Neural cell (in vitro differentiated cells): ENCODE measurements at regions not wholly inside any gene's neighbourhood (a gene's known extent, or its start where the extent isn't known, plus 50 kb on each side); places are given as distances from the start of the nearest gene placed in this dataset.
"Not testable (repeated sequence)": the region's sequence is repeated elsewhere in the genome, so short reads cannot be mapped to it uniquely, and the experiment has no call there.

Experiments
- H2AFZ ChIP-seq: fragments of 200-600, 300-800 bp; sonication (generic), shearing (Covaris generic); 2 replicates; pipeline ENCODE4 v1.6.0; 2014; ENCODE audit warnings: low read depth, mild to moderate bottlenecking, antibody characterized with exemption, low read length, moderate library complexity
- H3F3A ChIP-seq: fragments of 200-600 bp; shearing (Covaris generic); 2 replicates; pipeline ENCODE4 v1.6.1; 2016; ENCODE audit warnings: mild to moderate bottlenecking, moderate library complexity, mixed read lengths, antibody characterized with exemption, low read length; ENCODE audit not compliant: insufficient read depth, poor library complexity, severe bottlenecking
- H3K27ac ChIP-seq: fragments of 200-600, 300-800 bp; sonication (generic), shearing (Covaris generic); 2 replicates; pipeline ENCODE4 v1.5.1; 2014; ENCODE audit warnings: mild to moderate bottlenecking, low read length, moderate library complexity
- H3K27me3 ChIP-seq: fragments of 300-800, 200-600 bp; sonication (generic), shearing (Covaris generic); 2 replicates; pipeline ENCODE4 v1.6.0; 2014; ENCODE audit warnings: mild to moderate bottlenecking, low read depth, low read length, moderate library complexity; ENCODE audit not compliant: insufficient read depth
- H3K36me3 ChIP-seq: fragments of 300-800, 200-600 bp; sonication (generic), shearing (Covaris generic); 2 replicates; pipeline ENCODE4 v1.5.1; 2014; ENCODE audit warnings: mild to moderate bottlenecking, antibody characterized with exemption, low read length, moderate library complexity; ENCODE audit not compliant: insufficient read depth
- H3K4me2 ChIP-seq: fragments of 300-800, 200-600 bp; sonication (generic), shearing (Covaris generic); 2 replicates; pipeline ENCODE4 v1.6.0; 2014; ENCODE audit warnings: mild to moderate bottlenecking, low read length
- H3K4me3 ChIP-seq: fragments of 300-800, 200-600 bp; sonication (generic), shearing (Covaris generic); 2 replicates; pipeline ENCODE4 v1.5.1; 2014; ENCODE audit warnings: mild to moderate bottlenecking, low read length, moderate library complexity
- H3K79me2 ChIP-seq: fragments of 200-600 bp; shearing (Covaris generic); replicated peaks from 2 replicates; pipeline ENCODE4 v1.6.0; 2014; ENCODE audit warnings: mild to moderate bottlenecking, low read length, moderate library complexity; ENCODE audit not compliant: insufficient read depth
- H3K9ac ChIP-seq: fragments of 300-800, 200-600 bp; sonication (generic), shearing (Covaris generic); 2 replicates; pipeline ENCODE4 v1.6.1; 2016; ENCODE audit warnings: mild to moderate bottlenecking, low read length, mixed read lengths
- H3K9me2 ChIP-seq: fragments of 200-600 bp; shearing (Covaris generic); 2 replicates; pipeline ENCODE4 v1.6.1; 2016; ENCODE audit warnings: mild to moderate bottlenecking, low read length, mixed read lengths; ENCODE audit not compliant: insufficient read depth
- H3K9me3 ChIP-seq: fragments of 200-600, 300-800 bp; sonication (generic), shearing (Covaris generic); 2 replicates; pipeline ENCODE4 v1.6.1; 2016; ENCODE audit warnings: mild to moderate bottlenecking, mixed run types, low read length, moderate library complexity, mixed read lengths
- H4K20me1 ChIP-seq: fragments of 200-600 bp; shearing (Covaris generic); 2 replicates; pipeline ENCODE4 v1.6.1; 2016; ENCODE audit warnings: mild to moderate bottlenecking, mixed run types; ENCODE audit not compliant: insufficient read depth
- EP300 ChIP-seq: fragments of 450-650 bp; conservative IDR thresholded peaks from 2 replicates; pipeline ENCODE4 v1.6.1; 2014; ENCODE audit warnings: antibody characterized with exemption, mild to moderate bottlenecking, moderate library complexity; ENCODE audit not compliant: poor library complexity, severe bottlenecking
- EZH2 ChIP-seq: fragments of 200-600, 300-800 bp; shearing (Covaris generic), sonication (generic); IDR thresholded peaks from 2 replicates; pipeline ENCODE4 v1.6.1; 2014; ENCODE audit warnings: antibody characterized with exemption, low read length, borderline replicate concordance, mild to moderate bottlenecking; ENCODE audit not compliant: insufficient read depth, poor library complexity, severe bottlenecking
- MXI1 ChIP-seq: fragments of 450-650 bp; conservative IDR thresholded peaks from 2 replicates; pipeline ENCODE4 v1.6.1; 2014; ENCODE audit warnings: antibody characterized with exemption, mild to moderate bottlenecking; ENCODE audit not compliant: poor library complexity, severe bottlenecking
- POLR2AphosphoS5 ChIP-seq: IDR thresholded peaks from 2 replicates; pipeline ENCODE4 v1.6.1; 2012
- RAD21 ChIP-seq: fragments of 450-650 bp; conservative IDR thresholded peaks from 2 replicates; pipeline ENCODE4 v1.6.1; 2014; ENCODE audit warnings: antibody characterized with exemption, mild to moderate bottlenecking, moderate library complexity
- SMC3 ChIP-seq: fragments of 450-650 bp; conservative IDR thresholded peaks from 2 replicates; pipeline ENCODE4 v1.6.1; 2014; ENCODE audit warnings: antibody characterized with exemption, mild to moderate bottlenecking, moderate library complexity; ENCODE audit not compliant: poor library complexity
- TAF1 ChIP-seq: IDR thresholded peaks from 2 replicates; pipeline ENCODE4 v1.6.1; 2012; ENCODE audit warnings: low read depth
- TF ChIP-seq, protein P1 (sequence below): fragments of 450-650 bp; IDR thresholded peaks from 2 replicates; pipeline ENCODE4 v1.5.1; 2014; ENCODE audit warnings: antibody characterized with exemption, mild to moderate bottlenecking, moderate library complexity; ENCODE audit not compliant: poor library complexity, severe bottlenecking
- TF ChIP-seq, protein P2 (sequence below): IDR thresholded peaks from 2 replicates; pipeline ENCODE4 v1.6.1; 2012; ENCODE audit warnings: borderline replicate concordance

DNA sequence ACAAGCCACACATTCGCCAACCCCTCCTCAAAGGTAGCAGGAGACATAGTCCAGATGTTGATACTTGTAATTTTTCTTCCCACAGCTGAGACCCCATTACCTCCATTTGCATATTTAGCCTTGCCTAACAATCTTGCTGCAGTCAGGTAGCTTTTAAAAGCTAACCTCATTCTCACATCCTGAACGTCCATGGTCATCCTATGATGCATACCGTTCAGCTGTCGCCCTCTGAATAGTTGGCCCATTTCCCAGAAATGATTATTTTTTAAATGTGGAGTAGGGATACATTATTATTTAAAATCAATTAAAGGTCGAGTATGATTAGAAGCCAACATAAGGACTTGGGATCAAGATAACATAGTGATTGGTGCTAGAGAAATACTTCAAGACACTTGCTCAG lies 165.0 kb downstream of the MEX3B start:
- Histone ChIP-seq H3K4me2 (no peak overlapping the region), H2AFZ (no peak overlapping the region), H4K20me1 (no peaks in the 10 kb centered on the region), H3F3A (no peaks in the 10 kb centered on the region), H3K9me2 (no peaks in the 10 kb centered on the region), H3K27ac (no peak overlapping the region), H3K9ac (no peak overlapping the region), H3K36me3 (no peaks in the 10 kb centered on the region), H3K27me3 (no peaks in the 10 kb centered on the region), H3K9me3 (no peaks in the 10 kb centered on the region), H3K4me3 (no peak overlapping the region), H3K79me2 (no peaks in the 10 kb centered on the region)
- no peak for TF ChIP-seq EP300
- no peak for TF ChIP-seq EZH2
- TF ChIP-seq RAD21, result no peak
- no peak for TF ChIP-seq MXI1
- TF ChIP-seq, protein P1, sequence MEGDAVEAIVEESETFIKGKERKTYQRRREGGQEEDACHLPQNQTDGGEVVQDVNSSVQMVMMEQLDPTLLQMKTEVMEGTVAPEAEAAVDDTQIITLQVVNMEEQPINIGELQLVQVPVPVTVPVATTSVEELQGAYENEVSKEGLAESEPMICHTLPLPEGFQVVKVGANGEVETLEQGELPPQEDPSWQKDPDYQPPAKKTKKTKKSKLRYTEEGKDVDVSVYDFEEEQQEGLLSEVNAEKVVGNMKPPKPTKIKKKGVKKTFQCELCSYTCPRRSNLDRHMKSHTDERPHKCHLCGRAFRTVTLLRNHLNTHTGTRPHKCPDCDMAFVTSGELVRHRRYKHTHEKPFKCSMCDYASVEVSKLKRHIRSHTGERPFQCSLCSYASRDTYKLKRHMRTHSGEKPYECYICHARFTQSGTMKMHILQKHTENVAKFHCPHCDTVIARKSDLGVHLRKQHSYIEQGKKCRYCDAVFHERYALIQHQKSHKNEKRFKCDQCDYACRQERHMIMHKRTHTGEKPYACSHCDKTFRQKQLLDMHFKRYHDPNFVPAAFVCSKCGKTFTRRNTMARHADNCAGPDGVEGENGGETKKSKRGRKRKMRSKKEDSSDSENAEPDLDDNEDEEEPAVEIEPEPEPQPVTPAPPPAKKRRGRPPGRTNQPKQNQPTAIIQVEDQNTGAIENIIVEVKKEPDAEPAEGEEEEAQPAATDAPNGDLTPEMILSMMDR, result no peak
- TF ChIP-seq, protein P2, sequence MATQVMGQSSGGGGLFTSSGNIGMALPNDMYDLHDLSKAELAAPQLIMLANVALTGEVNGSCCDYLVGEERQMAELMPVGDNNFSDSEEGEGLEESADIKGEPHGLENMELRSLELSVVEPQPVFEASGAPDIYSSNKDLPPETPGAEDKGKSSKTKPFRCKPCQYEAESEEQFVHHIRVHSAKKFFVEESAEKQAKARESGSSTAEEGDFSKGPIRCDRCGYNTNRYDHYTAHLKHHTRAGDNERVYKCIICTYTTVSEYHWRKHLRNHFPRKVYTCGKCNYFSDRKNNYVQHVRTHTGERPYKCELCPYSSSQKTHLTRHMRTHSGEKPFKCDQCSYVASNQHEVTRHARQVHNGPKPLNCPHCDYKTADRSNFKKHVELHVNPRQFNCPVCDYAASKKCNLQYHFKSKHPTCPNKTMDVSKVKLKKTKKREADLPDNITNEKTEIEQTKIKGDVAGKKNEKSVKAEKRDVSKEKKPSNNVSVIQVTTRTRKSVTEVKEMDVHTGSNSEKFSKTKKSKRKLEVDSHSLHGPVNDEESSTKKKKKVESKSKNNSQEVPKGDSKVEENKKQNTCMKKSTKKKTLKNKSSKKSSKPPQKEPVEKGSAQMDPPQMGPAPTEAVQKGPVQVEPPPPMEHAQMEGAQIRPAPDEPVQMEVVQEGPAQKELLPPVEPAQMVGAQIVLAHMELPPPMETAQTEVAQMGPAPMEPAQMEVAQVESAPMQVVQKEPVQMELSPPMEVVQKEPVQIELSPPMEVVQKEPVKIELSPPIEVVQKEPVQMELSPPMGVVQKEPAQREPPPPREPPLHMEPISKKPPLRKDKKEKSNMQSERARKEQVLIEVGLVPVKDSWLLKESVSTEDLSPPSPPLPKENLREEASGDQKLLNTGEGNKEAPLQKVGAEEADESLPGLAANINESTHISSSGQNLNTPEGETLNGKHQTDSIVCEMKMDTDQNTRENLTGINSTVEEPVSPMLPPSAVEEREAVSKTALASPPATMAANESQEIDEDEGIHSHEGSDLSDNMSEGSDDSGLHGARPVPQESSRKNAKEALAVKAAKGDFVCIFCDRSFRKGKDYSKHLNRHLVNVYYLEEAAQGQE, result no peak
- no peak for TF ChIP-seq POLR2AphosphoS5
- no peak for TF ChIP-seq TAF1
- no peak for TF ChIP-seq SMC3

DNA sequence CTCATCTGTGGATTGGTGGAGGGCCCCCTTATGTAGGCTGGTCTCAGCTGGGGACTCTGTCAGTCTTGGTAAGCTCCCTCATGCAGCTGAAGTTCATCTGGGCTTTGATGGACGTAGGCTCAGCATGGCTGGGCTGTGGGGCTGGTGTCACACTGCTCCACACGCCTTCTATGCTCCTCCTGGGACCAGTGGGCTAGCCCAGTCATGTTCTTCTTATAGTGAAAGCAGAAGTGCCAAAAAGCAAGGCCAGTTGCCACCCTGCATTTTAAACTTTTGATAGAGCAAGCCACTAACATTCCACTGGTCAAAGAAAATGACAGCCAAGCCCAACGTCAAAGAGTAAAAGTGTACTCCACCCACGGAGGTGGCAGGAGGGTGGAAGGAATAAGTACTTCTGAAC lies 165.5 kb downstream of the MEX3B start:
- H3F3A ChIP-seq, result no peaks in the 10 kb centered on the region
- no peak overlapping the region for H3K27ac ChIP-seq
- no peaks in the 10 kb centered on the region for H3K9me3 ChIP-seq
- H3K9me2 ChIP-seq, result no peaks in the 10 kb centered on the region
- H3K9ac ChIP-seq, result no peak overlapping the region
- no peaks in the 10 kb centered on the region for H3K79me2 ChIP-seq
- no peaks in the 10 kb centered on the region for H4K20me1 ChIP-seq
- TF ChIP-seq, protein P1, result no peak
- TF ChIP-seq, protein P2, result no peak
- no peak for TF ChIP-seq EZH2
- no peak for TF ChIP-seq POLR2AphosphoS5
- TF ChIP-seq SMC3, result no peak
- TF ChIP-seq MXI1, result no peak
- TF ChIP-seq RAD21, result no peak
- no peak for TF ChIP-seq TAF1
- no peak for TF ChIP-seq EP300
- no peaks in the 10 kb centered on the region for H3K27me3 ChIP-seq
- no peak overlapping the region for H3K4me2 ChIP-seq
- no peak overlapping the region for H2AFZ ChIP-seq
- no peaks in the 10 kb centered on the region for H3K36me3 ChIP-seq
- H3K4me3 ChIP-seq, result no peak overlapping the region

DNA sequence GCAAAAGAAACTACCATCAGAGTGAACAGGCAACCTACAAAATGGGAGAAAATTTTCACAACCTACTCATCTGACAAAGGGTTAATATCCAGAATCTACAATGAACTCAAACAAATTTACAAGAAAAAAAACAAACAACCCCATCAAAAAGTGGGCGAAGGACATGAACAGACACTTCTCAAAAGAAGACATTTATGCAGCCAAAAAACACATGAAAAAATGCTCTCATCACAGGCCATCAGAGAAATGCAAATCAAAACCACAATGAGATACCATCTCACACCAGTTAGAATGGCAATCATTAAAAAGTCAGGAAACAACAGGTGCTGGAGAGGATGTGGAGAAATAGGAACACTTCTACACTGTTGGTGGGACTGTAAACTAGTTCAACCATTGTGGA lies 170.1 kb downstream of the MEX3B start:
- H3K4me3 ChIP-seq, H4K20me1 ChIP-seq: not testable (repeated sequence)

More for the DNA sequence above, 170.1 kb downstream of the MEX3B start:
- H3K36me3 ChIP-seq, H3K79me2 ChIP-seq, H2AFZ ChIP-seq, H3F3A ChIP-seq, H3K9me3 ChIP-seq, H3K4me2 ChIP-seq, H3K9me2 ChIP-seq, H3K9ac ChIP-seq, H3K27me3 ChIP-seq, H3K27ac ChIP-seq: not testable (repeated sequence)
